ENCODE measurements at regions not wholly inside any gene's neighbourhood (a gene's known extent, or its start where the extent isn't known, plus 50 kb on each side); places are given as distances from the start of the nearest gene placed in this dataset.

DNA sequence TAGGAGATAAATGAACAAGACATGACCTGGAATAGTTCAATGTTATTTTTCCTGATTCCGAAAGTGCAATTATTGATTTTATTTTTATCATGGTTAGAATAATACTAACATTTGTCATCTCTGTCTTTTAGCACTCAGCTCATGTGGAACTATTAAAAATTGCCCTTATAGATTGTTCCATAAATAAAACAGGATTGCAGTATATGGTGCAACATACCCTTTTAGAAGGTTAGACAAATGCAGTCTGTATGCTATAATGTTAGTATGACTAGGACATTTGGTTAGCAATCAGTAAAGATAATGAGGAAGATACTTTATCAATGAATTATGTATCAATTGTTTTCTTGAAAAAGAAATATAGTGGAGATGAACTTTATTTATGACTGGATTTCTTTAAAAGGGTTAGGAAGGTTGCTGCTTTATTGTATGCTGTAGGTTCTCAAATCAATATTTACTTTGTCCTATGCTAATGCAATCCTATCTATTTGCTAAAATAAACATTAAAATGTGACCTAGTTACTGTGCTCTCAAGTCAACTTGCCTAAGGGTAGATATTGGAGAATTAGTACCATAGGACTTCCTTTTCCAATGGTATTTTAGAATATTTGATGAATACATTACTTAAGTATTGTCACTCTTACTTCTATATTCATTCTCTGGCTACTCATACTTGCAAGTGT lies 348.9 kb upstream of the ISL1 start:
- DNase-seq (no peak), ATAC-seq (ENCODE audit: insufficient read depth, low read depth) (no peak)
- H3K9me3 ChIP-seq (ENCODE audit: insufficient read depth, low read length, severe bottlenecking): no peaks in the 10 kb centered on the region
- no peak overlapping the region for H3K4me3 ChIP-seq (ENCODE audit: low read depth in 1 of 2, low read length in 2 of 2)
- H3K27ac ChIP-seq (ENCODE audit: low read length): no peak overlapping the region
- TF ChIP-seq, protein P1, sequence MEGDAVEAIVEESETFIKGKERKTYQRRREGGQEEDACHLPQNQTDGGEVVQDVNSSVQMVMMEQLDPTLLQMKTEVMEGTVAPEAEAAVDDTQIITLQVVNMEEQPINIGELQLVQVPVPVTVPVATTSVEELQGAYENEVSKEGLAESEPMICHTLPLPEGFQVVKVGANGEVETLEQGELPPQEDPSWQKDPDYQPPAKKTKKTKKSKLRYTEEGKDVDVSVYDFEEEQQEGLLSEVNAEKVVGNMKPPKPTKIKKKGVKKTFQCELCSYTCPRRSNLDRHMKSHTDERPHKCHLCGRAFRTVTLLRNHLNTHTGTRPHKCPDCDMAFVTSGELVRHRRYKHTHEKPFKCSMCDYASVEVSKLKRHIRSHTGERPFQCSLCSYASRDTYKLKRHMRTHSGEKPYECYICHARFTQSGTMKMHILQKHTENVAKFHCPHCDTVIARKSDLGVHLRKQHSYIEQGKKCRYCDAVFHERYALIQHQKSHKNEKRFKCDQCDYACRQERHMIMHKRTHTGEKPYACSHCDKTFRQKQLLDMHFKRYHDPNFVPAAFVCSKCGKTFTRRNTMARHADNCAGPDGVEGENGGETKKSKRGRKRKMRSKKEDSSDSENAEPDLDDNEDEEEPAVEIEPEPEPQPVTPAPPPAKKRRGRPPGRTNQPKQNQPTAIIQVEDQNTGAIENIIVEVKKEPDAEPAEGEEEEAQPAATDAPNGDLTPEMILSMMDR (IDR thresholded peaks at IDR 0.05; ENCODE audit: borderline replicate concordance, extremely low read depth, low read length, poor library complexity, severe bottlenecking): no peak
- TF ChIP-seq EZH2 (IDR thresholded peaks at IDR 0.05; ENCODE audit: borderline replicate concordance, low read depth, low read length, severe bottlenecking): no peak
- no peaks in the 10 kb centered on the region for H3K36me3 ChIP-seq (ENCODE audit: insufficient read depth, low read length)
- H3K4me1 ChIP-seq (ENCODE audit: insufficient read depth, low read length): no peaks in the 10 kb centered on the region
- no peaks in the 10 kb centered on the region for H3K27me3 ChIP-seq (ENCODE audit: insufficient read depth, low read length, poor library complexity)
- no peak overlapping the region for H3K4me2 ChIP-seq (ENCODE audit: insufficient read depth, low read length)
- H3K79me2 ChIP-seq (ENCODE audit: insufficient read depth, low read length): no peaks in the 10 kb centered on the region
- H2AFZ ChIP-seq (ENCODE audit: low read depth, low read length): no peak overlapping the region
- no peak overlapping the region for H3K9ac ChIP-seq (ENCODE audit: low read depth, low read length)
- H4K20me1 ChIP-seq (ENCODE audit: insufficient read depth, low read length): no peaks in the 10 kb centered on the region

DNA sequence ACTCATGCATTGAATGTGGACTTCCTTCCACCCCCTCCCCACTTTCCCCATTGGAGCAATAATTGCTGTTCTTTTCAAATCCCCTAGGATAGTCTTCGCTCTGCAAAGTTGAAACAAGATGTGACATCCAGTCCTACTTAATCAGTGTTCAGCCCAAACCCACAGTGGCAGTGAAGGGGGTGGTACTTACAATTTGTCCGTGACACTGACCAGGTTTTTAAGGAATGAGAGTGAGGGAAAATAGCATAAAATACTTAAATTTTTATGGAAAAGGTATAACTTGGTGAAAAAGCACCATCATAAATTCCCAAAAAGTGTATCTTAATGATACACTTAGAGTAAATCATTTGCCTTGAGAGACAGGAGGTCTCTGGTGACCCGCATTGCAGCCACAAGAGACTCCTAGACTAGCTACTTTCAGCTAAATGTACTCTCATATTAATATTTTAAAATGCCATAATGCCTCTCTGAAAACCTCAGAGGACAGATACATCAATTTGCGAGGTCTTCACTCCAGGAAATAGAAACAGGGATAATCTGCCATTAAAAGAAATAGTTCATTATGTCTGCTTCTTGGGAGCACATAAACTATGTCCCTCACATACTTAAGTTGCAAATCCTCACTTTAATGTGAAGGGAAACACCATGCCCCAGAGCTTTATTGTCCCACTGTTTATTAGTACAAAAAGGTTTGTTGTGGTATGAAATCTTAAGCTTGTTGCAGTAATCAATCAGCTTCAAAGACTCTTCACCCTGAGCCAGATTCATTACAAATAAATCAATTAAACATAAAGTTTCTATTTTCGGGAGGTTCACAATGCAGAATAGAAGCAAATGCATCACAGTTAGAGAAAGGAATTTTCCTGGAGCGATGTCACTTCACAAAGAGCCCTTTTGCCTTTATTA lies 343.6 kb upstream of the ISL1 start:
- Histone ChIP-seq H3K79me2 (ENCODE audit: insufficient read depth, low read length) (no peaks in the 10 kb centered on the region), H3K27me3 (ENCODE audit: insufficient read depth, low read length, poor library complexity) (no peaks in the 10 kb centered on the region), H3K27ac (ENCODE audit: low read length) (no peak overlapping the region), H3K9ac (ENCODE audit: low read depth, low read length) (no peak overlapping the region), H3K36me3 (ENCODE audit: insufficient read depth, low read length) (no peaks in the 10 kb centered on the region), H2AFZ (ENCODE audit: low read depth, low read length) (no peak overlapping the region), H3K9me3 (ENCODE audit: insufficient read depth, low read length, severe bottlenecking) (no peaks in the 10 kb centered on the region), H3K4me2 (ENCODE audit: insufficient read depth, low read length) (no peak overlapping the region), H3K4me3 (ENCODE audit: low read depth in 1 of 2, low read length in 2 of 2) (no peak overlapping the region), H3K4me1 (ENCODE audit: insufficient read depth, low read length) (no peaks in the 10 kb centered on the region), H4K20me1 (ENCODE audit: insufficient read depth, low read length) (no peaks in the 10 kb centered on the region)
- DNase-seq: no peak
- TF ChIP-seq, protein P1 (IDR thresholded peaks at IDR 0.05; ENCODE audit: borderline replicate concordance, extremely low read depth, low read length, poor library complexity, severe bottlenecking): no peak
- TF ChIP-seq EZH2 (IDR thresholded peaks at IDR 0.05; ENCODE audit: borderline replicate concordance, low read depth, low read length, severe bottlenecking): no peak
- no peak for ATAC-seq (ENCODE audit: insufficient read depth, low read depth)

DNA sequence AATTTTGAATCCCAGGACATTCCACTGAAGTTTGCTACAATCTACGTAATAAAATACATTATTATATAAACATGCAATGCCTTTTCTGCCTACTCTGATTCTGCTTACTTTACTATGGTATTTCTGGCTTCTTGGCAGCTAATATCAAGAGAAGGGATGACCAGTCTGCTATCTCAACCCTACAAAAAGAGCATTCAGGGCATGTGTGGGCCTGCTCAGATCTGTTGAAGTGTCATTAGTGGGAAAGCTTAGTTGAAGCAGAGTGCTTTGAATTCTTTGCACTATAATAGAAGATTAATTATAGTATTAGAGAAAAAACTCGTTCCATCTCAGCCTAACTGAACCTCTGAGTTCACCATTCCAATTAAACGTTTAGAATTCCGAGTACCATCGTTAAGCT lies 339.5 kb upstream of the ISL1 start:
- DNase-seq: no peak
- no peak for TF ChIP-seq EZH2 (IDR thresholded peaks at IDR 0.05; ENCODE audit: borderline replicate concordance, low read depth, low read length, severe bottlenecking)
- TF ChIP-seq, protein P1 (IDR thresholded peaks at IDR 0.05; ENCODE audit: borderline replicate concordance, extremely low read depth, low read length, poor library complexity, severe bottlenecking): no peak

More for the DNA sequence above, 339.5 kb upstream of the ISL1 start:
- H3K4me2 ChIP-seq (ENCODE audit: insufficient read depth, low read length): no peak overlapping the region
- no peak overlapping the region for H3K4me3 ChIP-seq (ENCODE audit: low read depth in 1 of 2, low read length in 2 of 2)
- no peaks in the 10 kb centered on the region for H3K36me3 ChIP-seq (ENCODE audit: insufficient read depth, low read length)
- H3K9ac ChIP-seq (ENCODE audit: low read depth, low read length): no peak overlapping the region
- H3K79me2 ChIP-seq (ENCODE audit: insufficient read depth, low read length): no peaks in the 10 kb centered on the region
- no peaks in the 10 kb centered on the region for H4K20me1 ChIP-seq (ENCODE audit: insufficient read depth, low read length)
- ATAC-seq (ENCODE audit: insufficient read depth, low read depth): no peak
- no peaks in the 10 kb centered on the region for H3K27me3 ChIP-seq (ENCODE audit: insufficient read depth, low read length, poor library complexity)
- no peak overlapping the region for H3K27ac ChIP-seq (ENCODE audit: low read length)
- no peaks in the 10 kb centered on the region for H3K9me3 ChIP-seq (ENCODE audit: insufficient read depth, low read length, severe bottlenecking)
- no peaks in the 10 kb centered on the region for H3K4me1 ChIP-seq (ENCODE audit: insufficient read depth, low read length)
- no peak overlapping the region for H2AFZ ChIP-seq (ENCODE audit: low read depth, low read length)

All from DND-41 (cell line).